CD14-positive monocyte (primary cell): ENCODE measurements at regions not wholly inside any gene's neighbourhood (a gene's known extent, or its start where the extent isn't known, plus 50 kb on each side); places are given as distances from the start of the nearest gene placed in this dataset.

ENCODE experiments used
- DNase-seq, 3 donors: peaks; one replicate each; pipeline ENCODE4 v3.0.0-alpha.2; 2011 to 2022
- H2AFZ ChIP-seq: 2 replicates; pipeline ENCODE4 v1.6.0; 2012; ENCODE audit warnings: mild to moderate bottlenecking, low read depth, low read length, inconsistent platforms; ENCODE audit not compliant: insufficient read depth, poor library complexity, severe bottlenecking
- H3K27ac ChIP-seq, 2 donors: 1 replicate in 1 of 2; 2 replicates in 1 of 2; pipeline ENCODE4 v1.5.1; 2012 to 2013; ENCODE audit warnings: low read length in 2 of 2, control low read depth in 1 of 2, inconsistent platforms in 1 of 2, low read depth in 1 of 2, mild to moderate bottlenecking in 1 of 2
- H3K27me3 ChIP-seq, 2 donors: one replicate each; pipeline versions ENCODE4 v1.6.0 to v1.6.1; 2011 to 2013; ENCODE audit warnings: low read length in 2 of 2; ENCODE audit not compliant: control insufficient read depth in 2 of 2, insufficient read depth in 2 of 2
- H3K36me3 ChIP-seq, 2 donors: replicated peaks in 1 of 2; 1 replicate in 1 of 2; 2 replicates in 1 of 2; pipeline versions ENCODE4 v1.5.1 to v1.6.1; 2012 to 2013; ENCODE audit warnings: low read length in 2 of 2, control low read depth in 1 of 2, inconsistent platforms in 1 of 2, mild to moderate bottlenecking in 1 of 2; ENCODE audit not compliant: insufficient read depth in 2 of 2, control insufficient read depth in 1 of 2
- H3K4me1 ChIP-seq, 2 donors: 1 replicate in 1 of 2; 2 replicates in 1 of 2; pipeline versions ENCODE4 v1.5.1 to v1.6.1; 2012 to 2013; ENCODE audit warnings: low read length in 2 of 2, control low read depth in 1 of 2, inconsistent platforms in 1 of 2, mild to moderate bottlenecking in 1 of 2, moderate library complexity in 1 of 2; ENCODE audit not compliant: insufficient read depth in 2 of 2, control insufficient read depth in 1 of 2
- H3K4me2 ChIP-seq: replicated peaks from 2 replicates; pipeline ENCODE3; 2012; ENCODE audit warnings: low read length, moderate library complexity, mild to moderate bottlenecking; ENCODE audit not compliant: poor library complexity, severe bottlenecking; ENCODE audit errors: extremely low read depth
- H3K4me3 ChIP-seq, 3 experiments: fragments of 200-600 bp in 1 of 3; sonication (generic) in 1 of 3; replicated peaks in 1 of 3; 1 replicate in 2 of 3; 2 replicates in 1 of 3; pipeline ENCODE4 v1.5.1; 2011 to 2013; ENCODE audit warnings: low read length in 3 of 3, mild to moderate bottlenecking in 3 of 3, control low read depth in 2 of 3, low read depth in 2 of 3, inconsistent platforms in 1 of 3, moderate library complexity in 1 of 3
- H3K79me2 ChIP-seq: 2 replicates; pipeline ENCODE4 v1.6.0; 2012; ENCODE audit warnings: mild to moderate bottlenecking, control low read depth, inconsistent platforms, low read length, moderate library complexity; ENCODE audit not compliant: insufficient read depth
- H3K9ac ChIP-seq: 2 replicates; pipeline ENCODE4 v1.6.0; 2017; ENCODE audit warnings: low read length, mild to moderate bottlenecking; ENCODE audit not compliant: insufficient read depth, poor library complexity, severe bottlenecking
- H3K9me3 ChIP-seq, 2 donors: replicated peaks in 1 of 2; 1 replicate in 1 of 2; 2 replicates in 1 of 2; pipeline versions ENCODE4 v1.5.1 to v1.6.1; 2012 to 2013; ENCODE audit warnings: low read length in 2 of 2, control low read depth in 1 of 2; ENCODE audit not compliant: control insufficient read depth in 1 of 2, insufficient read depth in 1 of 2
- H4K20me1 ChIP-seq: 2 replicates; pipeline ENCODE4 v1.6.0; 2012; ENCODE audit warnings: mild to moderate bottlenecking, low read length, control low read depth, moderate library complexity; ENCODE audit not compliant: insufficient read depth
- H3K27ac Mint-ChIP-seq, 7 donors: one replicate each; pipeline ENCODE4 v1.8.0; 2020; ENCODE audit warnings: mild to moderate bottlenecking in 7 of 7, mixed read lengths in 7 of 7, moderate library complexity in 6 of 7, inconsistent platforms in 2 of 7
- H3K27me3 Mint-ChIP-seq, 3 donors: one replicate each; pipeline ENCODE4 v1.8.0; 2021 to 2022; ENCODE audit warnings: low read depth in 3 of 3, mild to moderate bottlenecking in 3 of 3, mixed read lengths in 3 of 3, moderate library complexity in 3 of 3, inconsistent platforms in 1 of 3
- H3K36me3 Mint-ChIP-seq, 2 donors: one replicate each; pipeline ENCODE4 v1.8.0; 2020; ENCODE audit warnings: mixed read lengths in 2 of 2, inconsistent platforms in 1 of 2, mild to moderate bottlenecking in 1 of 2
- H3K4me1 Mint-ChIP-seq: one replicate; pipeline ENCODE4 v1.8.0; 2020; ENCODE audit warnings: mild to moderate bottlenecking, mixed read lengths
- H3K4me3 Mint-ChIP-seq, 2 donors: one replicate each; pipeline ENCODE4 v1.8.0; 2020; ENCODE audit warnings: mild to moderate bottlenecking in 2 of 2, mixed read lengths in 2 of 2, moderate library complexity in 1 of 2
- H3K9me3 Mint-ChIP-seq, 7 donors: one replicate each; pipeline ENCODE4 v1.8.0; 2020 to 2022; ENCODE audit warnings: mixed read lengths in 7 of 7, mild to moderate bottlenecking in 6 of 7, moderate library complexity in 6 of 7, inconsistent platforms in 2 of 7
- WGBS: methylation state at CpG from one replicate; pipeline ENCODE4 v1.1.5; 2013; ENCODE audit warnings: missing lambda C conversion rate; ENCODE audit not compliant: insufficient coverage; 5-methylcytosine and 5-hydroxymethylcytosine counted together
- intact Hi-C, 2 donors: fragments of 100-400 bp; cut with micrococcal nuclease; formaldehyde crosslinking; loops; one replicate each; pipeline versions ENCODE4 v1.15.0 to v1.15.1; 2023
- TF ChIP-seq, protein P1 (sequence below): fragments of 200-600 bp; IDR thresholded peaks from one replicate; pipeline ENCODE4 v1.8.0; 2022; ENCODE audit warnings: antibody characterized with exemption, mild to moderate bottlenecking

DNA sequence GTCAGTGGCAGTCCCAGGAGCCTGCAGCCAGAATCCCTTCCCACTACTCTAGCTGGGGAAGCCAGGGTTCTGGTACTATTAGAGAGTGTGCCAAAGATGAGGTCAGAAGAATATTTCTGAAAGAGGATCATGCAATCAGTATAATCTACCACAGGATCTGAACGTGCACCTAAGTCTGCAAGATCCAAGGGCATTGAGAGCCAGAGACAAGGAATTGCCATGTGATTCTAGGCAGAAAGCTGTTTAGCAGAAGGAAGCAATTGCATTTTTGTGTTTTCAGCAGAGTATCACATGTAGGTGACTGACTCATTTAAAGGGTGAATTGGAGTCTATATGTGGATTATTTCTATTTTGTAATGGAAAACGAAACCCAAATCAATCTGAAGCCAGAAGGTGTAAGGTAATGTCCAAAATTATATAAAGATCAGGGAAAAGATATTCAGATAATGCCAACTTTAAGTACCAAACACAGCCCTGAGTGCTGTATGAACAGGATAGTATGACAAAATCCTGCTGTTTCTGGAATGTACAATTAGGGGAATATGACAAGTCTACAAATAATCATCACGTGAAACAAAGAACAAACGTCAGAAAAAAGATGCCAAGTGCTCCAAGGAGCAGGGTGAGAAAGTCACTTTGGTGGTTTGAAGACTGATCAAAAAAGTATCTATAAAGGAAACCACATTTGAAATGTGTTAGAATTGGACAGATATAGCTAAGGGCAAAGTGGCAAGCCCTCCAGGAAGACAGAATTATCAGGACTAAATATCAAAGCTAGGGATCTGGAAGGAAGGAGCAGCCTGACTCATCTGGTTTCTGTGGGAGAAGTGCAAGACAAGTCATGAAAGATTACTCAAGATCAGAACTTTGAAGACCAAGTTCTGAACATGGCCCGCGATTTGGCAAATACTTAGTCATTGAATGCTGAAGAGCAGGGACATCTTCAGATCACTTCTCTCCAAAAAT, 1036.6 kb downstream of the NTRK3 start:
- H3K27me3 ChIP-seq, result no peaks in the 10 kb centered on the region
- H3K9ac ChIP-seq, result no peak overlapping the region
- Mint-ChIP-seq H3K27me3 (peaks cover 0 to 3% (median 0%) of the 10 kb centered on the region in 3 donors), H3K27ac (no peak overlapping the region), H3K4me3 (no peak overlapping the region), H3K36me3 (no peaks in the 10 kb centered on the region), H3K9me3 (peaks cover 0 to 11% (median 5%) of the 10 kb centered on the region in 7 donors), H3K4me1 (no peaks in the 10 kb centered on the region)
- no peak overlapping the region for H3K27ac ChIP-seq
- H4K20me1 ChIP-seq, result no peaks in the 10 kb centered on the region
- peaks cover 0 to 10% of the 10 kb centered on the region in 2 donors for H3K9me3 ChIP-seq
- TF ChIP-seq, protein P1, sequence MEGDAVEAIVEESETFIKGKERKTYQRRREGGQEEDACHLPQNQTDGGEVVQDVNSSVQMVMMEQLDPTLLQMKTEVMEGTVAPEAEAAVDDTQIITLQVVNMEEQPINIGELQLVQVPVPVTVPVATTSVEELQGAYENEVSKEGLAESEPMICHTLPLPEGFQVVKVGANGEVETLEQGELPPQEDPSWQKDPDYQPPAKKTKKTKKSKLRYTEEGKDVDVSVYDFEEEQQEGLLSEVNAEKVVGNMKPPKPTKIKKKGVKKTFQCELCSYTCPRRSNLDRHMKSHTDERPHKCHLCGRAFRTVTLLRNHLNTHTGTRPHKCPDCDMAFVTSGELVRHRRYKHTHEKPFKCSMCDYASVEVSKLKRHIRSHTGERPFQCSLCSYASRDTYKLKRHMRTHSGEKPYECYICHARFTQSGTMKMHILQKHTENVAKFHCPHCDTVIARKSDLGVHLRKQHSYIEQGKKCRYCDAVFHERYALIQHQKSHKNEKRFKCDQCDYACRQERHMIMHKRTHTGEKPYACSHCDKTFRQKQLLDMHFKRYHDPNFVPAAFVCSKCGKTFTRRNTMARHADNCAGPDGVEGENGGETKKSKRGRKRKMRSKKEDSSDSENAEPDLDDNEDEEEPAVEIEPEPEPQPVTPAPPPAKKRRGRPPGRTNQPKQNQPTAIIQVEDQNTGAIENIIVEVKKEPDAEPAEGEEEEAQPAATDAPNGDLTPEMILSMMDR, result no peak
- H2AFZ ChIP-seq, result no peak overlapping the region
- no peak for DNase-seq
- no peak overlapping the region for H3K4me2 ChIP-seq
- H3K4me3 ChIP-seq, result no peak overlapping the region
- H3K36me3 ChIP-seq, result no peaks in the 10 kb centered on the region
- no peaks in the 10 kb centered on the region for H3K4me1 ChIP-seq
- intact Hi-C loops, result no loop called here
- H3K79me2 ChIP-seq, result no peaks in the 10 kb centered on the region
- WGBS, result 80% methylated on average over 3 of the region's 6 CpGs

DNA sequence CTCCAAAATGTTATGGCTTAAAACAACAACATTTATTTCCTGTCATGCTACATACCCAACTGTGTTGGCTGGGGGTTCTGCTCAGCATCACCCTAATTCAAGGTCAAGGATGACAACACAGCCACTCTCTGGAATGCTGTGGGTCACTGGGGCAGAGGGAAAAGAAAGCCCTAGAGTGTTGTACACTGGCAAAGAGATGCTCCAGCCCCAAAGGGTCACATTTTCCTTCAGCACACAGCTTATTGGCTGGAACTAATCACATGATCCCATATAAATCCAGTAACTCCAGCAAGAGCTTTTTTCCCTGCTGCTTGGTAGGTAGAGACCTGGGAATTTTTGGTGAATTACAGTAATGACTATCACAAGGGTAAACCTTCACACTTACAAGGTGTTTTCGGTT, 1041.4 kb downstream of the NTRK3 start:
- no CpG with 5 or more reads among the region's 1 CpG for WGBS
- H3K4me1 Mint-ChIP-seq, result no peaks in the 10 kb centered on the region

More for the DNA sequence above, 1041.4 kb downstream of the NTRK3 start:
- Histone ChIP-seq H3K9ac (no peak overlapping the region), H3K4me2 (no peak overlapping the region), H3K79me2 (no peaks in the 10 kb centered on the region), H3K27me3 (no peaks in the 10 kb centered on the region), H3K36me3 (no peaks in the 10 kb centered on the region), H3K27ac (no peak overlapping the region), H3K4me3 (no peak overlapping the region), H4K20me1 (no peaks in the 10 kb centered on the region), H3K4me1 (no peaks in the 10 kb centered on the region), H3K9me3 (no peaks in the 10 kb centered on the region), H2AFZ (no peak overlapping the region)
- Mint-ChIP-seq H3K36me3 (no peaks in the 10 kb centered on the region), H3K27ac (no peak overlapping the region), H3K9me3 (peaks cover 0 to 7% (median 3%) of the 10 kb centered on the region in 7 donors), H3K4me3 (no peak overlapping the region), H3K27me3 (no peaks in the 10 kb centered on the region)
- intact Hi-C loops, result no loop called here
- TF ChIP-seq, protein P1, result no peak
- DNase-seq, result no peak
